Activated CD8-positive, alpha-beta memory T cell treated with anti-CD3 and anti-CD28 coated beads for 48 hours (primary cell): ENCODE measurements at regions not wholly inside any gene's neighbourhood (a gene's known extent, or its start where the extent isn't known, plus 50 kb on each side); places are given as distances from the start of the nearest gene placed in this dataset.

Source experiments
- DNase-seq, 3 experiments: peaks; one replicate each; pipeline ENCODE4 v3.0.0-alpha.2; 2020; ENCODE audit warnings: low read depth in 2 of 3, low spot score in 2 of 3

GRCh38 chr9:87437966-87438365 is 59.7 kb upstream of the DAPK1 start:
- no peak for DNase-seq

- DNase-seq, result no peak
Measured at GRCh38 chr9:87441251-87441650, 56.4 kb upstream of the DAPK1 start.

- DNase-seq, result no peak
Measured at GRCh38 chr9:87442451-87442850, 55.2 kb upstream of the DAPK1 start.

GRCh38 chr9:87443006-87443405 is 54.7 kb upstream of the DAPK1 start:
- no peak for DNase-seq

- no peak for DNase-seq
Measured at GRCh38 chr9:87443461-87443860, 54.2 kb upstream of the DAPK1 start.

GRCh38 chr9:87445646-87446045 is 52.0 kb upstream of the DAPK1 start:
- DNase-seq, result no peak

GRCh38 chr9:87446527-87446926 is 51.1 kb upstream of the DAPK1 start:
- no peak for DNase-seq

- no peak for DNase-seq
Measured at GRCh38 chr9:87447547-87448432, 49.9 kb upstream of the DAPK1 start.
